ENCODE measurements at regions not wholly inside any gene's neighbourhood (a gene's known extent, or its start where the extent isn't known, plus 50 kb on each side); places are given as distances from the start of the nearest gene placed in this dataset.

DNA sequence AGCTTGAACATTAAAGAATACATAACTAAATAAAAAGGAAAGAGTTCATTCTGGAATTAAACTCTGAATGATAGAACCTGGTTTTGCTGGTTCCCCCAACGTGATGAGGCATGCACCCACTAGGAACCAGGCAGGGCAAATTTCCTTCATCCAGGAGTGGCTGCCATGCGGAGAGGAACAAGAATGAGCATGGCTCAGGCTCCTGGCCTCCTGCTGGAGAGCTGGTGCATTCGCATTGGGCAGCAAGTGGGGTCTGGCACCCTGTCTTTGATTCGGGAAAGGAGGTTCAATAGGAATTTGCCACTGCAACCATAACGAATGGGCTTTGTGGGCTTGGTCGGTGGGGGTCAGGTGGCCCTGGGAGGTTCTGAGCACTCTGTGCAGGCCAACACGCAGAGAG, 169.8 kb upstream of the TENM4 start:
- TF ChIP-seq EP300 (IDR thresholded peaks at IDR 0.05) (no peak), POLR2AphosphoS5 (IDR thresholded peaks at IDR 0.05) (no peak), POLR2A (IDR thresholded peaks at IDR 0.05) (no peak)
- TF ChIP-seq, protein P1, sequence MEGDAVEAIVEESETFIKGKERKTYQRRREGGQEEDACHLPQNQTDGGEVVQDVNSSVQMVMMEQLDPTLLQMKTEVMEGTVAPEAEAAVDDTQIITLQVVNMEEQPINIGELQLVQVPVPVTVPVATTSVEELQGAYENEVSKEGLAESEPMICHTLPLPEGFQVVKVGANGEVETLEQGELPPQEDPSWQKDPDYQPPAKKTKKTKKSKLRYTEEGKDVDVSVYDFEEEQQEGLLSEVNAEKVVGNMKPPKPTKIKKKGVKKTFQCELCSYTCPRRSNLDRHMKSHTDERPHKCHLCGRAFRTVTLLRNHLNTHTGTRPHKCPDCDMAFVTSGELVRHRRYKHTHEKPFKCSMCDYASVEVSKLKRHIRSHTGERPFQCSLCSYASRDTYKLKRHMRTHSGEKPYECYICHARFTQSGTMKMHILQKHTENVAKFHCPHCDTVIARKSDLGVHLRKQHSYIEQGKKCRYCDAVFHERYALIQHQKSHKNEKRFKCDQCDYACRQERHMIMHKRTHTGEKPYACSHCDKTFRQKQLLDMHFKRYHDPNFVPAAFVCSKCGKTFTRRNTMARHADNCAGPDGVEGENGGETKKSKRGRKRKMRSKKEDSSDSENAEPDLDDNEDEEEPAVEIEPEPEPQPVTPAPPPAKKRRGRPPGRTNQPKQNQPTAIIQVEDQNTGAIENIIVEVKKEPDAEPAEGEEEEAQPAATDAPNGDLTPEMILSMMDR (IDR thresholded peaks at IDR 0.05): no peak

All from sigmoid colon (tissue), 4 donors.